ENCODE measurements at regions not wholly inside any gene's neighbourhood (a gene's known extent, or its start where the extent isn't known, plus 50 kb on each side); places are given as distances from the start of the nearest gene placed in this dataset.

DNA sequence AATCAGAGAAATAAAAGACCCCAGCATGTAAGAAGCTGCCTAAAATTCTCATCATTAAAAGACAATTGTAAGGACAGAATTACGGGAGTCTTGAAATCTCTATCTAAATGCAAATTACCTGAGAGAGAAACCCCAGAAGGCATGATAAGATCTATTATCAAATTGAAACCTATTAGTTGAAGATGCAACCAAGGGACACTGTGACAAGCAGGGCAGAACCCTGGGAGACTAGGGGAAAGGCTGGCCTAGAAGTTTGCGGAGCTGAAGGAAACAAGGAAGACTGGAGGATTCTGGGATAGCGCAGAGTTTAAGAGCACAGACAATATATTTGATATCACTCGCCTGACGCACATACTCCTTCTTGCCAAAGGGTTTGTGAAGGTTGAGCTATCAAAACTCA is 319.5 kb upstream of the CHAC2 start:
- DNase-seq (ENCODE audit: low spot score): no peak

DNA sequence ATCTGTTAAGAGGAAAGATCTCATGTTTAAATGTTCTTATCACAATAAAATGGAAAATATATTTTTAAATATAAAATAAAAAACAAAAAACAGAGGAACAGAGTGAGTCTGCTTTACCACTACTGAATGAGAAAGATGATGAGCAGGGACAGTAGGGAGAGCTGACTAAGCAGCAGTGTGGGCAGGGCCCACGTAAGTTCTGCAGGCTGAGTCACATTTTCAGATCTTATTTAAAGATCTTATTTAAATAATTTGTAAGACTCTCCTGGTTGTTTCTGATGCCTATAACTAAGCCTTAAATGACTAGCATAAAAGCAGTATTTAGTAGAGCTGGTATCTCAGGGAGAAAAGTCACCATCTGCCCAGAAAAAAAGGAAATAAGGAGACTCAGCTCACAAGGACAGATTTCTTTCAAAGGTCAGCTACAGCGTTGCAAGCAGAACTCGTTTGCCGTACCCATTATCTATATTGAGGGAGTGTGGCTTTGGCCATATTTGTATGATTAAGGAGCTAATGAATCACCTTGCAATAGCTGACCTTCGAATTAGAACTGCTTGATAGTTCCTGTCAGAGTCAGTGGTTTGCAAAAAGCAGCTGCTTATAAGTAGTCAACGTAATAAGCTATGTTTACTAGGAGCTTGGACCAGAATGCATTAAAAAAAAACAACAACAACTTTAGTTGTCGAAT is 322.1 kb upstream of the CHAC2 start:
- no peak for DNase-seq (ENCODE audit: low spot score)

DNA sequence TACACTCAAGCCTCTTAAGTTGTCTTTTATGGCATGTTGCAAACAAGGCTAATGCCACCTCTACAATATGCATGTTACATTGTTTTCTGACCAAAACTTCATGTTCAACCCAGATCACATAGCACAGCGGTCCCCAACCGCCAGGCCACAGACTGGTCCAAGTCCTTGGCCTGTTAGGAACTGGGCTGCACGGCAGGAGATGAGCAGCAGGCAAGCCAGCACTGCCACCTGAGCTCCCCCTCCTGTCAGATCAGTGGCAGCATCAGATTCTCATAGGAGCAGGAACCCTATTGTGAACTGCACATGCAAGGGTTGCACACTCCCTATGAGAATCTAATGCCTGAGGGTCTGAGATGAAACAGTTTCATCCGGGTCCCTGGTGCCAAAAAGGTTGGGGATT is 324.8 kb upstream of the CHAC2 start:
- DNase-seq (ENCODE audit: low spot score): no peak

DNA sequence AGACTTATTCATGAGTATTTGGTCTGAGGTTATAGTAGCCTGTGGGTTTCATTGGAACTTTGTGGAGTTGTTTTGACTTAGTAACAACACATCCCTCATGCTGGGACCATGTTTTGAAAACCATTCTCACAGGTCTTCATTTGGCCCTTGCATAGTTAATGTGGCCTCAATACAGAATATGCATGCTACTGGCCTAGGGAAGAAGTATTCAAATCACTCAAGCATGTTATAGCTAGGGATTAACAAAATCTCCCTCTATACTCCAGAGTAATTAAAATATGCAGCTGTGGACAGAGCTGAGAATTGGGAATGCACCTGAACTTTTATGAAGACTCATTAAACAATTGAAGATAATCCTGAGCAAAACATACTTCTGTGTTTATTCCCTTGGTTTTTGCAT is 325.5 kb upstream of the CHAC2 start:
- DNase-seq (ENCODE audit: low spot score): no peak

DNA sequence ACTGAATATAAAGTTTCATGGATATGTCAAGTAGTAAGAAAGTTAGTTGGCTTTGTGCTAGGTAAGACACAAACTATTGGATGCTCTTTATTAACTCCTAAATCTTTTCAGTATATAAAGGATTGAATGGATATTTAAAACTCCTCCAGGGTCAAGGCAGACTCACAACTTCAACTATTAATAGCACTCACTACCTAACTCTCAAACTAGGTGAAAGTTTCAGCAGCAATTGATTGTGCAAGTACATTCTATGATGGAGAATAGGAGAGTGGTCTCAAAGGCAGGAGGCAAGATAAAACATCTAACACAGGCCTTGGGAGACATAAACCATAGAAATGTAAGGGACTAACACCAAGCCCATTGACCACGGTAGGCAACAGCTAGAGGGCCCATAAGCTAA is 328.9 kb upstream of the CHAC2 start:
- no peak for DNase-seq (ENCODE audit: low spot score)

DNA sequence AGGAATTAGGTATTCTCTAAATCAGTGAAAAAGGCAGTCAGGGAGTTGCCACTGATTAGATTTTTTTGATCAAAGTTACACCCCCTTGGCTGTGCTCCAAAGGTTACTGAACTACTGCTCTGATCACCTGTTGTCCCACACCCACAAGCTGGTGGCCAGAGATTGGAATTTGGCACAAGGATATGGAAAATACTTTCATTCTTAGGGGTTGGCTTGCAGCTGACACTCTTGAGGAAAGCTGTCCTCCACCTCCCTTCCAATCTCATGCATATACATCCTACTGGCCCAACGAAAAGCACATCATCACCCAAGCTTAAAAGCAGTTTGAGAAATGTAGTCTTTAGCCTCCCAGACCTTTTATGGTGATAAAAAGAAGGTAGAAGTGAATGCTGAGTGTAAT is 329.5 kb upstream of the CHAC2 start:
- no peak for DNase-seq (ENCODE audit: low spot score)

DNA sequence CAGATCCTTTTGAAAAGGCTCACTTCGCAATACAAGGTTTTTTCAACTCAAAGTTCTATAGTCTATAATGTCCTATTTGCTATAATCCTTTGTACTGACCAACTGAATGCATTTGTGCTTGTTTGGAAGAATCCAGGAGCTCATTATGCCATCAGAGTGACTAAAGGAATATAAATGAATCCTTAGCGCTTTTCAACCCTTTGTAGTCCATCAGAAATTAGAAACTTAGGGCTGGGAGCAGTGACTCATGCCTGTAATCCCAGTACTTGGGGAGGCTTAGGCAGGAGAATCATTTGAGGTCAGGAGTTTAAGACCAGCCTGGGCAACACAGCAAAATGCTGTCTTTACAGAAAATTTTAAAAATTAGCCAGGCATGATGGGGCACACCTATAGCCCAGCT is 330.2 kb upstream of the CHAC2 start:
- no peak for DNase-seq (ENCODE audit: low spot score)

DNA sequence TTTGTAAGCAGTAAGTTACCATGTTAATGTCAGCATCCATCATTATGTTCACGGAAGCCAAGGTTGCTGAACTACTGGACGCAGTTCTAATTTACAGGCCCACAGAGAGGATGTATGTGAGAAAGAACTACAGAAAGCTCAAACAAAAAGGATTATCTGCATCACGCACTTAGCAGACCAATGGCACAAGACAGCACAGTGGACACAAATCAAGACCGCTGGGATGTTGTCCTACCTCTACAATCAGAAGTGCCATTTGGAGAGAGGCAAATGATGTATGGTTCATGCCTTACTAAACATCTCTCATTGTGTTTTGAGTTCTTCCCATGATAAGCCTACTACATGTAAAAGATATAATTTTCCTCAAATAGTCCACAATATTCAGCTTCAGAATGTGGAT is 330.7 kb upstream of the CHAC2 start:
- no peak for DNase-seq (ENCODE audit: low spot score)

DNA sequence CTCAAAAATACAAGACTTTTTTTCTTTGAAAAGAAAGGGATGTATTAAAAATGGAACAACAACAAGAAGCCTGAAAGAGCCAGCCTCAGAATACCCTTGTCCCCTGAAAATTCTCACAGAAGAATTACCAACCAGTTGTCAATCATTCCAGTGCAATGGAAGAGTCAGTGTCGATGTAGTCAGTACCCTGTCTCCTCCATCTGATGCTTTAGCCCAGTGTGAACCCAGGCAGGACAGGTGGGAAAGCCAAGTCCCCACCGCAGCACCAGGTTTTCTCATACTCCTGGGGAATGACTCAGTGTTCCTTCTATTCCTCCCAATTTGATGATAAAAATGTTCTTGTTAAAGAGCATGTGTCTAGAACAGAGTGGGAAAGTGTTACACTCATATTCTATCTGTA is 332.0 kb upstream of the CHAC2 start:
- DNase-seq (ENCODE audit: low spot score): no peak

DNA sequence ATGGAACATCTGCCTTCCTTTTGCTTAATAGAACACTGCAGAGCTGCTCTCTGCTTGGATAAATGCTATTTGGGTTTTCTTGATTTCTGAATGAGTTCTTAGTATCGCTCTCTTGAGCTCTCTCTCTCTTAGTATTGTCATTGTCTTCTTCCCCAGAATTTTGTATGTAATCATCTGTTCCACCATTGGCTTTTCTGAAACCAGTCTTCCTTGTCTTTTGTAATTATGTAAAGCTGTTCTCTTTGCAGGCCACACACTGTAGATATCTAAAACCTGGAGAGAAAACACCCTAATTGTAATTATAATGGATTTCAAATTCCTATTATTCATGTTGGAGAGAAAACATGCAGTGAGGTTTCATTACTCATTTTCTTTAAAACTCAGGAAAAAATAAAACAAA is 333.1 kb upstream of the CHAC2 start:
- no peak for DNase-seq (ENCODE audit: low spot score)

DNA sequence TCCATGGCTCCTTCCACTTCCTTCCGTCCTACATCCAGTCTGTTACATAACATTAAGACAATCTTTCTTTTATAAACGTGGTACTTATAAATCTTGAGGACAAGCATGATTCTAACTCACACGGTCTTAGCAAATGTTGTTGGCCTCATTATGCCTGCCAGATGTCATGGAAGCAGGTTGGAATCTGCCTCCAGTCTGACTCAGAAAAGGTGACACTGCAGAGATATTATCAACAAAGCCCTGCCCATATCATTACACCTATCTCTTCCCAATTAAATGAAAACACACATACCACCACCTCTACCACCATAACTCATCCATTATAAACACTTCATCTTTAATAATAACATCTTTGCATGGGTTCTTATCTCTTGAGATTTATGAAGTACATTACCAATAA is 334.7 kb upstream of the CHAC2 start:
- DNase-seq (ENCODE audit: low spot score): no peak

DNA sequence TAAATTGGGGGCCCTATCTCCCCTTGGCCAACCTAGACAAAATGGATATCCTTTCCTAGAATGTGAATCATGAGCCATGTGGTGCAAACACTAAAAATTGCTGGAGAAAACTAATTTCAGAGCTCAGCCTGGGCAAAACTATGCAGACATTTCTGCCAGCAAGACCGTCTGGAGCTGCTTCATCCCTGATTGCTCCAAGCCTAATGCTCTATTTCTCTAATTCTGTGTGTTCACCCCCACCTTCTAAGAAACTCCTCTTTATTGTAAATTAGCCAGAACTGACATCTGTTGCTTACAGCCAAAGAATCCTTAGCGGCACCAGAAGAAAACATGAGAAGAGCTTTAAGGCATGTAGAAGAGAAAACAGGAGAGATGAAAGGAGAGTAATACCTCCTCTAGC is 337.7 kb upstream of the CHAC2 start:
- DNase-seq (ENCODE audit: low spot score): no peak

DNA sequence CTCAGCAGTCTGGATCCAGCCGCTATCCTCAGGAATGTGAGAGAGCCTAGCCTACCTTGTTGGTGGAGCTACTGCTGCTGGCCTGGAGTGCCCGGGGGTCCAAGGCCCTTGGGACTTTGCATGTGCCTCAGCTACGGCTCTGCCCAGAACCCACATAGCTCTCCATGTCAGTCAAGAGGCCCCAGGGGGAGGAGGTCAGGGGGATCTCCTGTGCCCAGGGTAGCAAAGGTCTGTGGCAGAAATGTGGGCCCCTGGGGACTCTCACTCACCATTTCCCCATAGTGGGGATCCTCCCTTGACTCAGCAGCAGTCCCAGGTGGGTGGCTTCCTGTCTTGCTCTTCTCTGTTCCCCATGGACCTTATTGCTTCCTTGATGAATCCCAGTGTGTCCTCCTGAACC is 342.7 kb upstream of the CHAC2 start:
- DNase-seq (ENCODE audit: low spot score): no peak

DNA sequence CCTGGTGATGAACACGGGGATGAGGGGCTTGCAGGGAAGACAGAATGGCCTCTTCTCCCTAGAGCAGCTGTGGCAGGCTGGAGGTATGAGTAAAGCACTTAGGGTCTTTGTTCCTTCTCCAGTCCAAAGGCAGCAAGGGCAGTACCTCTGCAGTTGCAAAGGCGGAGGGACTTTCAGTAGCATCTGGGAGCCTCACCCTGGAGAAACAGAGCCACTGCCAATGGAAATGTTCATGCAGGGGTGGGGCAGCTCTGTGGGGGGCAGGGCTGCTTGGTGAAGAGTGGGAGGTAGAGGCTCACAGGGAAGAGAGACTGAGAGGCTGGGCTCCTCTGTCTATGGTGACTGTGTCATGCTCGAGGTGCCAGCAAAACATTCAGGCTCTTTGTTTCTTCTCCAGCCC is 344.1 kb upstream of the CHAC2 start:
- no peak for DNase-seq (ENCODE audit: low spot score)

DNA sequence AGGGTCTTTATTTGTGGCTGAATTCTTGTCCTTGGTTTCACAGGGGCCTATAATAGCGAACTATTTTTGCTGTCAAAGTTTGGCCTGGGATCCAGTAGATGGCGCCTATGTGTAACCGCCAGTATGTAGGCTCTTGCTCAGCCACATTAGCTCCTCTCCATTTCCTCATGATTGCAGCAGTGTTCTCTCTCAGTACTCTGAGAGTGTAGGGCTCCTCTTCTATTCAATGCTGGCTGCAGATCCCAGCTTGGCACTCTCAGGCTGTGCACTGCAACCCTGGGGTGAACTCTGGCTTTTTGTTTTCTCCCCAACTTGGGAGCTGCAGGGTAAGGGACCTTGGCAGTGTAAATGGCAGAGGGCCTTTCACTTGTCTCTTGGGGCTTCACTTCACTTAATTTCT is 344.6 kb upstream of the CHAC2 start:
- peak; percentile 32 for DNase-seq (ENCODE audit: low spot score)

DNA sequence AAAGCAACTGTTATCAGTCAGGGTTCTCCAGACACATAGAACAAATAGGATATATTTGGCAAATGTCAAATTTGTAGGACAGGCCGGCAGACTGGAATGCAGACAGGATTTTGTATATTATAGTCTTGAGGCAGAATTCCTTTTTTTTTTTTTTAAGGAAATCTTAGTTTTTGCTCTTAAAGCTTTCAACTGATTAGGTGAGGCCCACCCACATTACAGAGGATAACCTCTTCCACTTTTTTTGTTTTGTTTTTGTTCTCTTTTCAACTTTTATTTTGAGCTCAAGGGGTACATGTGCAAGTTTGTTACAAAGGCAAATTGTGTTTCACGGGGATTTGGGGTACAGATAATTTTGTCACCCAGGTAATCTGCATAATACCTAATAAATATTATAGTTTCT is 350.2 kb upstream of the CHAC2 start:
- no peak for DNase-seq (ENCODE audit: low spot score)

DNA sequence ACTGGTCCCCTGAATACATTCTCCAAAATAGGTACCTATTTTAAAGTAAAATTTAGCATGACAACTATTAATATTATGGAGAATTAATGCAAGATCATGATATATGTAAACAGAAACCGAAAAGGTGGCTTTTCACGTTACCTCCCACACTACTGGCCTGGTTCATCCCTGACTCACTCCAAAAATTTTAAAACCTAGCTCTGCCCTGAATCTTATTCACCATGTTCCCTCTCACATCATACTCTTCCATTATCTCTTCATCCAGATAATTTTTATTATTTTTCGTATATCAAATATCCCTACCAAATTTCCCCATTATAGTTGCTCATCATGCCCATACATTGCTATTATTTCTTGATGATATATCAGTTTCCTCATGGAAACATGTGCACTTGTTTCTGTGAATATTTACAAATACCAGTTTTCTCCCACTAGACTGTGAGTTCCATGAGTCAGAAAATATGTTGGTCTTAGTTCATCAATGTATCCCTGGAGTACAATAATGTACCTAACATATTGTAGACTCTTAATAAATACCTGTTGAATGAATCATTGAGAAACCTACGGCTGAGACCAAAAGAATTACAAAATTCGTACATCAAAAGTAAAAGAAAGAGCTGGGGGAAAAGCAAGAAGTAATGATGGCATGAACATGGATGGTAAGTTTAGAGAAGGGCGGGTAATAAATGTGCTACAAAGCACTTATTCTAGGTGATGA is 360.1 kb upstream of the CHAC2 start:
- no peak for DNase-seq (ENCODE audit: low spot score)

DNA sequence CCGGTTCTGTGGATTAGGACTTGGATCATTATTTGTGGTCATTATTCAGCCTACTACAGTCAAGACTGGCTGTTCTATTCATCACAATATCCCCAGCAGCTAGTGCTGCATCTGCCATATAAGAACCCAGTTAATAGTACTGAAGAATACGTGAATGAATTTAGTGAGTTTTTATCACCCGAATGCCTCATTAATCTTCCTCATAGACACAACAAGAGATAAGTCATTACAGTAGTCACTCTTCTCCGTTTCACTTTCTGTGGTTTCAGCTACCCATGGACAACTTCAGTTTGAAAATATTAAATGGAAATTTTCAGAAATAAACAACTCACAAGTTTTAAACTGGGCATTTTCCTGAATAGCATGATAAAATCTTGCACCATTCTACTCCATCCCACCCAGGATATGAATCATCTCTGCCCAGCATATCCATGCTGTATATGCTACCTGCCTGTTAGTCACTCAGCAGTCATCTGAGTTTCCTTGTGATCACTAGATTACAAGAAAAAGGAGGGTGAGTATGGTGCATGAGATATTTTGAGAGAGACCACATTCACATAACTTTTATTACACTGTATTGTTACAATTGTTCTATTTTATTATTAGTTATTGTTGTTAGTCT is 363.7 kb upstream of the CHAC2 start:
- DNase-seq (ENCODE audit: low spot score): peak; percentile 50

DNA sequence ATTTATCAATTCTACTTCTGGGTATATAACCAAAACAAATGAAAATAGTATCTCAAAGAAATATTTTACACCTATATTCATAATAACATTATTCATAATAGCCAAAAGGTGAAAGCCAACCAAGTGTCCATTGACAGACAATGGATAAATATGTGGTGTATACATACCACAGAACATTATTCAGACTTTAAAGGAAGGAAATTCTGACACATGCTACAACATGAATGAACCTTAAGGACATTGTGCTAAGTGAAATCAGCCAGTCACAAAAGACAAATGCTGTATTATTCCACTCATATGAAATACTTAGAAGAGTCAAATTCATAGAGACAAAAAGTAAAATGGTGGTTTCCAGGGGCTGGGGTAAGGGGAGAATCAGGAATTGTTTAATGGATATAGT is 370.5 kb upstream of the CHAC2 start:
- DNase-seq (ENCODE audit: low spot score): no peak

DNA sequence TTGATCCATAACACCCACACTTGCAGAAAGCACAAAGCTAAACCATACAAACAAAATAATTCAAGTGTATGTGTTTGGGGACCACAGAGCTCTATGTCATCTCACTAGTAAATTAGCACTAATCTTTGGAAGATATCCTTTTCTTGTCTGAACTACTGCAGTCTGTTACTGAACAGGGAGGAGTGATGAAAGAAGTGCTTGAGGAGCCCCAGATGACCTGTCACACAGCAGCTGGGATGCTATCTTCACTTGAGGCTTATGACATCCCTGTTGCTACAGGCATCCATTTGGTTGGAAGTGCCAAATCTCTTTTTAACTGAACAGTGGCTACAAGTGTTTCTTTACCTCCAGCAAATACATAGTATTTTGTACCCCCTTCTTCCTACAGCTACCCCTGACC is 386.3 kb upstream of the CHAC2 start:
- DNase-seq (ENCODE audit: low spot score): no peak

DNA sequence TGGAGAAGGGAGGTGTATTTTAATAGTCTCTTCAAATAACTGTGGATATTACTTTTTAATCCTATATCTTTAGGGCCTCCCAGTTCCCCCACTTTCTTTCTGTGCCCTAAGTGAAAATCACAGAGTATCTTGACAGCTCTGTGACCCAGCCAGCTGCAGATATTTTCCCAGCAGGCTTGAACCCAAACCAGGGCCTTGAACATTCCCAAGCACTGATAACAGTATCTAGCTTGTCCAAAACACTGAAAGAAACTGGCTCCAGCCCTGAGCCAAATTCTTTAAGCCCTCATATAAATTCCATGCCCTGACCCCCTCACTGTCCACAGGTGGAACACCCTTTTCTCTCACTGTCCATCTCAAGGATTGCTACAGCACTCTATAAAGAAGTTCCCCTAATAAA is 388.1 kb upstream of the CHAC2 start:
- DNase-seq (ENCODE audit: low spot score): no peak

DNA sequence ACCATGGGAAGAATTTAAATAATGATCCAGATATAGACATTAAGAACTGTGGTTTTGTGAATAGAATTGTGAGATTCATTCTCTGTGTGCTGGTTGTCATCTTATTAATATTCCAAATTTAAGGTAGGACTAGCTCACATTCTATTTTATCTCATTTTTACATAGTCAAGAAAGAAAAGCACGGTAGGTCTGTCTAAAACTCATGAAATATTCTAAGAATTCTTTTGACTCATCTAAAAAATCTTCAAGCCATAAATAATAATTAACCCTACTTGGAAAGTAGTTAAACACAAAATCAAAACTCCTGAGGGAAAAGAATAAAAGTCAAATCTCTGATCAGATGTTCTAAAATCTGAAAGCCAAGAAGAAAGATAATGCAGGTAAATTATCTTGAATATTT is 388.8 kb upstream of the CHAC2 start:
- no peak for DNase-seq (ENCODE audit: low spot score)

DNA sequence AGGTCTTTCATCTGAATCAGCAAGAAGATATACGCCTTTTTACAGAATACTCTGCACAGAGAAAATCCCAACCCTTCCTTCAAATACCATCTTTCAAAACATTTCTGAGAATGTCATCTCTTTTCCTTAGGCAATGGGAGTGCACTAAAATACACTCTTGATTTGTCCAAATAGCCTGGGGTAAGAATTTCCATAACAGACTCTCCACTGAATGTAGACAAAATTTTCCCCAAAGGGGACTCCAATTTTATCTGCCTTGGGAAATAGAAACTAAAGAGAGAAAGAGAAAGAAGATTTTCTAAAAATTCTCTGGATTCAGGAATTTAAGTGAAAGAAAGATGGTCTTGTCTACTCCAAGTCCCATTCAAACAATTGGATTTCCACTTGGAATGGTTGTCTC is 394.5 kb upstream of the CHAC2 start:
- DNase-seq (ENCODE audit: low spot score): no peak

DNA sequence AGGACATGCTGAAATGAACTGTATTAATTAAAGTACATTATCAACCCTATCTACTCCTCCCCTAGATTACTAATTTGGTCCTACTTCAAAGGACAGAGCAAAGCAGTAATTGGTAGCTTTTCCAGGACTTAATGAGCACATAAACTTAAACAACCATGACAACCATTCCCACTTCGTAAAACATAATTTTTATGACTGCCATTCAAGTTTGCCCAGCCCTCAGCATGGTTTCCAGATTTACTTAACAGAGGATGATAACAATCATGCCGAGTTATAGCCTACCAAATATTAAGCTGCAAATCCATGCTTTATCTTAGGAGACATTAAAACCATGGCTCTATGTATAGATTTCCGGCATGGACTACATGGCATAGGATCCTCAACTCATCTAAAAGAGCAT is 401.1 kb upstream of the CHAC2 start:
- no peak for DNase-seq (ENCODE audit: low spot score)
